ENCODE measurements at regions not wholly inside any gene's neighbourhood (a gene's known extent, or its start where the extent isn't known, plus 50 kb on each side); places are given as distances from the start of the nearest gene placed in this dataset.

- POLR2A ChIA-PET, result interaction anchor here (0.6 to 1.2 kb wide), 5 partner anchors 36 to 719 kb away, joined by 3 to 5 read pairs (median 4); partner anchors contain the start of genes POFUT2 and PTTG1IP
- CTCF ChIA-PET, result interaction anchor here (1.2 to 1.3 kb wide), 2 partner anchors 56 to 114 kb away, joined by 3 to 4 read pairs; no protein-coding TSS in a partner anchor
- TF ChIP-seq CTCF (IDR thresholded peaks at IDR 0.05), result no peak
- peak; percentile 33 to 95 (median 65) for DNase-seq
- Histone ChIP-seq H3K4me1 (ENCODE audit: insufficient read depth, low read length) (peaks cover 48% of the 10 kb centered on the region), H3K4me3 (ENCODE audit: low read length) (no peak overlapping the region), H3K27me3 (ENCODE audit: control insufficient read depth in 1 of 2, insufficient read depth in 2 of 2, low read length in 2 of 2) (peaks cover 0 to 4% of the 10 kb centered on the region in 2 experiments), H3K27ac (ENCODE audit: low read depth in 1 of 2, low read length in 2 of 2) (peak overlapping the region in 1 of 2 donors; percentile 20), H3K9me3 (ENCODE audit: control insufficient read depth in 1 of 2, insufficient read depth in 1 of 2, low read length in 2 of 2) (peaks cover 0 to 2% of the 10 kb centered on the region in 2 experiments), H3K36me3 (ENCODE audit: insufficient read depth, low read length) (no peaks in the 10 kb centered on the region)
- H3K27ac Mint-ChIP-seq, result no peak overlapping the region
- H3K9me3 Mint-ChIP-seq, result peaks cover 2% of the 10 kb centered on the region
- intact Hi-C loops (cut with DNase I, micrococcal nuclease), result loop anchor here (1.0 to 10.0 kb wide), 5 partner anchors 15 to 1137 kb away; partner anchors contain the start of genes COL6A1 (in 1 of the 2) and LRRC3 (in 1 of the 2)
- peaks cover 19% of the 10 kb centered on the region for H3K4me1 Mint-ChIP-seq (ENCODE audit: low read depth)
- peaks cover 7% of the 10 kb centered on the region for H3K27me3 Mint-ChIP-seq
- no peaks in the 10 kb centered on the region for H3K36me3 Mint-ChIP-seq (ENCODE audit: low read depth)
- no peak overlapping the region for H3K4me3 Mint-ChIP-seq
- ATAC-seq (ENCODE audit: poor library complexity), result peak; percentile 81
These were observed 50.0 kb upstream of the SLC19A1 start for GRCh38 chr21:45592208-45592619.

GRCh38 chr21:45592626-45593134 lies 50.4 kb upstream of the SLC19A1 start:
- Histone ChIP-seq H3K4me3 (ENCODE audit: low read length) (no peak overlapping the region), H3K4me1 (ENCODE audit: insufficient read depth, low read length) (peaks cover 48% of the 10 kb centered on the region), H3K27ac (ENCODE audit: low read depth in 1 of 2, low read length in 2 of 2) (no peak overlapping the region), H3K9me3 (ENCODE audit: control insufficient read depth in 1 of 2, insufficient read depth in 1 of 2, low read length in 2 of 2) (no peaks in the 10 kb centered on the region), H3K27me3 (ENCODE audit: control insufficient read depth in 1 of 2, insufficient read depth in 2 of 2, low read length in 2 of 2) (peaks cover 0 to 3% of the 10 kb centered on the region in 2 experiments), H3K36me3 (ENCODE audit: insufficient read depth, low read length) (no peaks in the 10 kb centered on the region)
- intact Hi-C loops (cut with DNase I, micrococcal nuclease), result loop anchor here (1.0 to 10.0 kb wide), 5 partner anchors 14 to 1138 kb away; partner anchors contain the start of genes COL6A1 (in 1 of the 2) and LRRC3 (in 1 of the 2)
- H3K27me3 Mint-ChIP-seq, result peaks cover 5% of the 10 kb centered on the region
- ChIA-PET POLR2A (interaction anchor here (0.6 to 1.2 kb wide), 5 partner anchors 36 to 719 kb away, joined by 3 to 5 read pairs (median 4); partner anchors contain the start of genes POFUT2 and PTTG1IP), CTCF (interaction anchor here (1.2 to 1.3 kb wide), 2 partner anchors 56 to 115 kb away, joined by 3 to 4 read pairs; no protein-coding TSS in a partner anchor)
- DNase-seq, result no peak
- H3K4me1 Mint-ChIP-seq (ENCODE audit: low read depth), result peaks cover 19% of the 10 kb centered on the region
- ATAC-seq (ENCODE audit: poor library complexity), result no peak
- no peaks in the 10 kb centered on the region for H3K36me3 Mint-ChIP-seq (ENCODE audit: low read depth)
- no peak overlapping the region for H3K27ac Mint-ChIP-seq
- TF ChIP-seq CTCF (IDR thresholded peaks at IDR 0.05), result no peak
- no peaks in the 10 kb centered on the region for H3K9me3 Mint-ChIP-seq
- no peak overlapping the region for H3K4me3 Mint-ChIP-seq

- ChIA-PET CTCF (interaction anchor here (1.2 kb wide), 1 partner anchor 55 kb away, joined by 3 read pairs; no protein-coding TSS in a partner anchor), POLR2A (interaction anchor here (1.1 to 1.2 kb wide), 2 partner anchors 111 to 441 kb away, joined by 3 to 4 read pairs; no protein-coding TSS in a partner anchor)
- no peak overlapping the region for H3K4me3 Mint-ChIP-seq
- Histone ChIP-seq H3K9me3 (ENCODE audit: control insufficient read depth in 1 of 2, insufficient read depth in 1 of 2, low read length in 2 of 2) (no peaks in the 10 kb centered on the region), H3K36me3 (ENCODE audit: insufficient read depth, low read length) (no peaks in the 10 kb centered on the region), H3K4me1 (ENCODE audit: insufficient read depth, low read length) (peaks cover 48% of the 10 kb centered on the region), H3K27me3 (ENCODE audit: control insufficient read depth in 1 of 2, insufficient read depth in 2 of 2, low read length in 2 of 2) (peaks cover 0 to 2% of the 10 kb centered on the region in 2 experiments), H3K4me3 (ENCODE audit: low read length) (no peak overlapping the region), H3K27ac (ENCODE audit: low read depth in 1 of 2, low read length in 2 of 2) (no peak overlapping the region)
- H3K27ac Mint-ChIP-seq, result no peak overlapping the region
- ATAC-seq (ENCODE audit: poor library complexity), result no peak
- H3K36me3 Mint-ChIP-seq (ENCODE audit: low read depth), result no peaks in the 10 kb centered on the region
- no peaks in the 10 kb centered on the region for H3K9me3 Mint-ChIP-seq
- TF ChIP-seq CTCF (IDR thresholded peaks at IDR 0.05), result no peak
- peaks cover 19% of the 10 kb centered on the region for H3K4me1 Mint-ChIP-seq (ENCODE audit: low read depth)
- DNase-seq, result no peak
- peaks cover 5% of the 10 kb centered on the region for H3K27me3 Mint-ChIP-seq
- intact Hi-C loops (cut with DNase I, micrococcal nuclease), result loop anchor here (2.0 to 10.0 kb wide), 4 partner anchors 13 to 1139 kb away; partner anchors contain the start of genes COL6A1 (in 1 of the 2) and LRRC3 (in 1 of the 2)
These were observed 50.1 kb upstream of the PCBP3 start for GRCh38 chr21:45593162-45594022.
